ENCODE measurements at regions not wholly inside any gene's neighbourhood (a gene's known extent, or its start where the extent isn't known, plus 50 kb on each side); places are given as distances from the start of the nearest gene placed in this dataset.

DNA sequence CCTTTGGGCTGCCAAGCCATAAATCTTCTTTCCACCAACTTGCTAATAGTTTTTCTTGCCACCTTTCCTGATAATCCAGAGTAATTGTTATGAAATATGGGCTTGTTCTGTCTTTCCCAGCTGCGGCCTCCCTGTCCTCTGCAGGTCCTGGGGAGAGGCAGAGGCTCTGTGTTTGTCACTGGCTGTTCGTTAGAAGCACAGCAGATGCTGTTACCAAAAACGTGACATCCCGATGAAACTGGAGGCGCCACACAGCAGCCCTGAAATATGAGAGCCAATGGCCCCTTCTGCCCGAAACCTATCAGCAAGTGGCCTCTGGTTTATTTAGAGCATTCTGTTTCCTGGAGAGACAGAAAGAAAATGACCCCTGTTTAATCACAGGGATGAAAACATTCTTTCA, 115.1 kb upstream of the ANKFN1 start:
- no peak for ATAC-seq
- H3K27ac ChIP-seq, result no peak overlapping the region
- no peaks in the 10 kb centered on the region for H3K36me3 ChIP-seq
- intact Hi-C loops (cut with DNase I), result no loop called here
- TF ChIP-seq, protein P1, sequence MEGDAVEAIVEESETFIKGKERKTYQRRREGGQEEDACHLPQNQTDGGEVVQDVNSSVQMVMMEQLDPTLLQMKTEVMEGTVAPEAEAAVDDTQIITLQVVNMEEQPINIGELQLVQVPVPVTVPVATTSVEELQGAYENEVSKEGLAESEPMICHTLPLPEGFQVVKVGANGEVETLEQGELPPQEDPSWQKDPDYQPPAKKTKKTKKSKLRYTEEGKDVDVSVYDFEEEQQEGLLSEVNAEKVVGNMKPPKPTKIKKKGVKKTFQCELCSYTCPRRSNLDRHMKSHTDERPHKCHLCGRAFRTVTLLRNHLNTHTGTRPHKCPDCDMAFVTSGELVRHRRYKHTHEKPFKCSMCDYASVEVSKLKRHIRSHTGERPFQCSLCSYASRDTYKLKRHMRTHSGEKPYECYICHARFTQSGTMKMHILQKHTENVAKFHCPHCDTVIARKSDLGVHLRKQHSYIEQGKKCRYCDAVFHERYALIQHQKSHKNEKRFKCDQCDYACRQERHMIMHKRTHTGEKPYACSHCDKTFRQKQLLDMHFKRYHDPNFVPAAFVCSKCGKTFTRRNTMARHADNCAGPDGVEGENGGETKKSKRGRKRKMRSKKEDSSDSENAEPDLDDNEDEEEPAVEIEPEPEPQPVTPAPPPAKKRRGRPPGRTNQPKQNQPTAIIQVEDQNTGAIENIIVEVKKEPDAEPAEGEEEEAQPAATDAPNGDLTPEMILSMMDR (IDR thresholded peaks at IDR 0.05), result no peak
- H3K4me3 ChIP-seq, result no peak overlapping the region
- H3K4me1 ChIP-seq, result no peaks in the 10 kb centered on the region
- 21 to 22% methylated on average over 6 of the region's 6 CpGs for whole genome bisulfite sequencing, 2 donors
- no peak for DNase-seq
- no peaks in the 10 kb centered on the region for H3K27me3 ChIP-seq
- FAIRE-seq, result no peak
- H3K9me3 ChIP-seq, result no peaks in the 10 kb centered on the region

DNA sequence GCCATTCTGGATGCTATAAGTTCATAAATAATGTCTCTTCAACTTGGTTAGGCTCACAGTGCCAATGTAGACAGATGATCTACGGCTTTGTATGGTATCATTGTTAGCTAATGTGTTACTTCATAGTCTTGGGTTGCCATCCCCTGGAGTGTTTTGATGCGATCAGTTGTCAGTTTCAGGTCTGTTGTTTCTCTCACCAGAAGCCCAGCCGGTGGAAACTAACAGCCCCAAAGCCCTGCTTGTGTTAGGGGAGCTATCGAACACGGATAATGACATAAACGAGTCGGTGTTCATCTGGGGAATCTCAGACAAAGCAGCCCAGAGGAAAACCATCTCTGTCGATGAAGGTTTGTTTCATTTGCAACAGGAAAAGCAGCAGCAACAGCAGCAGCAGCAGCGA, 107.4 kb upstream of the ANKFN1 start:
- ATAC-seq (no peak), DNase-seq (no peak), FAIRE-seq (no peak)
- Histone ChIP-seq H3K4me1 (no peaks in the 10 kb centered on the region), H3K27ac (no peak overlapping the region), H3K36me3 (no peaks in the 10 kb centered on the region), H3K4me3 (no peak overlapping the region), H3K27me3 (no peaks in the 10 kb centered on the region), H3K9me3 (no peaks in the 10 kb centered on the region)
- TF ChIP-seq, protein P1 (IDR thresholded peaks at IDR 0.05), result no peak
- WGBS, 2 donors, result 27 to 30% methylated on average over 9 of the region's 9 CpGs
- intact Hi-C loops (cut with DNase I), result no loop called here

DNA sequence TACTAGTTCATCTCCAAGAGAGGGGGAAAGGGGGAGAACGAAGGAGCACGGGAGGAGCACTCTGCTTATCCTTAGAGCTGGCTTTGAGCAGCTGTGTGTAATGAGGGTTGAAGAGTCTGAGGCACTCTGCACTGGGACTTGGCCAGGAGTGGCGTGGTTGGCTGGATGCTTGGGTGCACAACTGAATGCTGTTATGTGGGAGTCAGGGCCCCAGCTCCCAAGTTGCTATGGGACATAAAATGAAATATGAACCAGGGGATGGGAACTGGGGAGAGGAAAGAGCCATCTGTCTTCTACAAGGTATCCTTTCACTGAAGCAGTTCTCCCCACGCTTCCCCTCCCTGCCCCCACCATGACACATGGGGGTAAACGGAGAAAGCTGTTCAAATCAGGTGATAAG, 105.9 kb upstream of the ANKFN1 start:
- TF ChIP-seq, protein P1 (IDR thresholded peaks at IDR 0.05), result no peak
- no peaks in the 10 kb centered on the region for H3K27me3 ChIP-seq
- H3K36me3 ChIP-seq, result no peaks in the 10 kb centered on the region
- no peak for DNase-seq
- ATAC-seq, result no peak
- H3K4me1 ChIP-seq, result no peaks in the 10 kb centered on the region
- FAIRE-seq, result no peak
- no peak overlapping the region for H3K4me3 ChIP-seq
- H3K9me3 ChIP-seq, result no peaks in the 10 kb centered on the region
- 18 to 34% methylated on average over 5 of the region's 5 CpGs for WGBS, 2 donors
- no peak overlapping the region for H3K27ac ChIP-seq
- intact Hi-C loops (cut with DNase I), result no loop called here

DNA sequence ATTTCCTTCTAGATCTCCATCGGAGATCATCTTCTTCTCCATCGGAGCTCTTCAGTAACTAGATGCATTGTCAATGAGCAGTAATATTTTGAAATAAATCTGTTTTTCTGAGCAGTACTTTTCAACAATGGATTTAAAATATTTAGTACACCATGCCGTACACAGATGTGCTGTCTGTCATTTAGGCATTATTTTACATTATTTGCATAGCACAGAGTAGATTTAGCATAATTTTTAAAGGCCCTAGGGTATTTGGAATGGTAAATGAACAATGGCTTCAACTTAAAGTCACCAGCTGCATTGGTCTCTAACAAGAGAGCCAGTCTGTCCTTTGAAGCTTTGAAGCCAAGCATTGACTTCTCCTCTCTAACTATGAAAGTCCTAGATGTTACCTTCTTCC, 95.4 kb upstream of the ANKFN1 start:
- FAIRE-seq, result no peak
- ATAC-seq, result no peak
- WGBS, 2 donors, result 66 to 81% methylated on average over 3 of the region's 3 CpGs
- H3K9me3 ChIP-seq, result no peaks in the 10 kb centered on the region
- no peaks in the 10 kb centered on the region for H3K36me3 ChIP-seq
- TF ChIP-seq, protein P1 (IDR thresholded peaks at IDR 0.05), result no peak
- no peaks in the 10 kb centered on the region for H3K27me3 ChIP-seq
- H3K4me3 ChIP-seq, result no peak overlapping the region
- DNase-seq, result no peak
- intact Hi-C loops (cut with DNase I), result no loop called here
- no peak overlapping the region for H3K27ac ChIP-seq
- no peaks in the 10 kb centered on the region for H3K4me1 ChIP-seq

DNA sequence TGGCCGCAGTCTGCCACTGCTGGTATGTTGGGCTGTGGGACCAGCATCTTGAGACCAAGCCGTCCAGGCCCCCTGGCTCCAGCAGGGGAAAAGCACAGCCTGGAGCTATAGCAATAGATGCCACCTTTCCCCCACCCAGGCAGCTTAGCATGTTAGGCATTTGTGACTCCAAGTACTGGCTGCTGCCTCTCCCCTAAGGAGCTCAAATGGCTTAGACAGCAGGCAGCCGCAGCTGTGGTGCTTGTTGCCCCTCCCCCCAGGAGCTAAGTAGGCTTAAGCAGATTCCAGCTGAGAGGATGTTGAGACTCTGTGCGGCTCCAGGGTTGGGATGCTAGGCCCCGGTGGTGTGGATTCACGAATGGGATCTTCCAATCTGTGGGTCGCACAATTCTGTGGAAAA, 88.8 kb upstream of the ANKFN1 start:
- TF ChIP-seq, protein P1 (IDR thresholded peaks at IDR 0.05), result no peak
- Histone ChIP-seq H3K36me3 (no peaks in the 10 kb centered on the region), H3K4me3 (no peak overlapping the region), H3K27me3 (no peaks in the 10 kb centered on the region), H3K9me3 (no peaks in the 10 kb centered on the region), H3K4me1 (no peaks in the 10 kb centered on the region), H3K27ac (no peak overlapping the region)
- ATAC-seq, result no peak
- 58 to 75% methylated on average over 6 to 7 of the region's 7 CpGs for WGBS, 2 donors
- intact Hi-C loops (cut with DNase I), result no loop called here
- peak in 1 of 6 donors; percentile 31 for DNase-seq
- FAIRE-seq, result no peak
